HG02870 (cell line): ENCODE measurements at regions not wholly inside any gene's neighbourhood (a gene's known extent, or its start where the extent isn't known, plus 50 kb on each side); places are given as distances from the start of the nearest gene placed in this dataset.

Experiments
- ATAC-seq: cut with Tn5 transposase; IDR thresholded peaks from one replicate; pipeline ENCODE4 v1.9.1; 2021; ENCODE audit warnings: mild to moderate bottlenecking, moderate library complexity; ENCODE audit not compliant: unreplicated experiment

- ATAC-seq: no peak
Measured at GRCh38 chr7:79732535-79732934, 279.1 kb upstream of the MAGI2 start.

GRCh38 chr7:79730971-79731370, 277.5 kb upstream of the MAGI2 start:
- ATAC-seq: no peak

DNA sequence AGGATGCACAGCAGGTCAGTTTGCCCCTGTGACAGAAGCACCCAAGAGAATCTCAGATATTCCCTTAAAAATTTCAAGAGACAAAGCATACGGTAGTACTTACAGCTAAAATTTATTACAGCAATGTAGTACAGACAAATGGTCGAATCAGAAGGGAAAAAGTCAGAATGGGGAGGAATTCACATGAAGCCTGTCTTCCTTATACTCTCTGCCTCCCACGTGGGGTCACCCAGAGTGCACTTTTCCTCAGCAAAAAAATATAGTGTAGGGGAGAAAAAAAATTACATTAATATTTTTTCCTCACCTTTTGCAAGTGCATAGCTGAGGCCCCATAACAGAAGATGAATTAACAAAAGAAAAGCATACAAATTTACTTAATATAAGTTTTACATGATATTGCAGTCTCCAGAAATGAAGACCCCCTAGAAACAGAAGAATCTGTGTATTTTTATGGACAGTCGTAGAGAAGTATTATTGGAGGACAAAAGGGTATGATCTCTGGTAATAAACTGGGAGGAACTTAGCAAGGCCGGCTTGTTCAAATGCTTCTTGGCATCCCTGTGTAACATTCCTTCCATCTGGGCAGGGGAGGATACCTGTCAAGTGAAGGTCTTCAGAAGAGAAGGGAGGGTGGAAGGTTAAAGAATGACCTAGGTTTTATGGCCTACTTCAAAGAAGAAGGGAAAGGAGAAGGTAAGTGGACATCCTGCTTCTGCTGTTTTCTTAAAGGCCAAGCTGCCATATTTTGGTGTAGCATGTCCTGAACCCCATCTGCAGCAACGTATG, 270.6 kb upstream of the MAGI2 start:
- ATAC-seq: no peak

DNA sequence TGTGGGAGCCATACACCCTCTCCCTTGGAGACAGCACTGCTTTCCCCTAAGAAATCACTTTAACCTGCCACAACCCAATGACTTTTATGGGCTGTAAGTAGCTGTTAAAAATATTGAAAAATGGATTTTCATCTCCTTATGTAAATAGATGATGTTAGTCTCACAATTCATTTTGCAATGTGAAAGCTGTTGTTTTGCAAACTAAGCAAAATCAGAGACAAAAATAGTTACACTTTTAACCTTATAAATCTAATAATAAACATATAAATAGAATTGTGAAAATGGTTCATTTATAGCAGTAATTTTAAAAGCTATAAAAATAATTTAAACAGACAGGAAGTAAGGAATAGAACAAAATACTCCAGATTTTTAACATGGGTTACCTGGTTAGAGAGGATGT, 268.8 kb upstream of the MAGI2 start:
- ATAC-seq: no peak

DNA sequence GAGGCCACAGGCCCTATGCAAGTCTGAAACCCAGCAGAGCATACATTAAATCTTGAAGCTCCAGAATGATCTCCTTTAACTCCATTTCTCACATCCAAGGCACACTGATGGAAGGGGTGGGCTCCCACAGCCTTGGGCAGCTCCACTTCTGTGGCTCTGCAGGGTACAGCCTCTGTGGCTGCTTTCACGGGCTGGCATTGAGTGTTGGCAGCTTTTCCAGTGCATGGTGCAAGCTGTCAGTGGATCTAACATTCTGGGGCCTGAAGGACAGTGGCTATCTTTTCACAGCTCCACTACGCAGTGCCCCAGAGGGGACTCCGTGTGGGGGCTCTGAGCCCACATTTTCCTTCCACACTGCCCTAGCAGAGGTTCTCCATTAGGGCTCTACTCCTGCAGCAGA, 265.7 kb upstream of the MAGI2 start:
- ATAC-seq: no peak

GRCh38 chr7:79716329-79716728, 262.9 kb upstream of the MAGI2 start:
- ATAC-seq: no peak

DNA sequence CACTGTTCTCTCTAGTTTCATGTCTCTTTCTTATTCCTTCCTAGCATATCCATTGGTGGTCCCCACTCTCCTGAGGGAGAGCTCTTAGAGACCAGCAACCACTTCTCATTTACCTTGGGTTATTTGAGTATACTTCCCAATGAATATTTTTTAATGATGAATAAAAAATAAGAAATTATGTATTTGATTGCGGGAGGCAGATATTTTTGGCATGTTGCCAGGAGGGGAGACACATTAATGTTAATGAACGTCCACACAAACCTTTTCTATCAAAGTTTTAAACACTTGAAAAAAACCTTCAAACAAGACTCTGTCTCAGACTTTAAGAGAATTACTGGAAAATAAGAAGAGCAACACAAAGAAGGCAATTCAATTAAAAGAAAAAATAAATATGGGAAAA, 260.6 kb upstream of the MAGI2 start:
- no peak for ATAC-seq

GRCh38 chr7:79713276-79713675, 259.8 kb upstream of the MAGI2 start:
- no peak for ATAC-seq

DNA sequence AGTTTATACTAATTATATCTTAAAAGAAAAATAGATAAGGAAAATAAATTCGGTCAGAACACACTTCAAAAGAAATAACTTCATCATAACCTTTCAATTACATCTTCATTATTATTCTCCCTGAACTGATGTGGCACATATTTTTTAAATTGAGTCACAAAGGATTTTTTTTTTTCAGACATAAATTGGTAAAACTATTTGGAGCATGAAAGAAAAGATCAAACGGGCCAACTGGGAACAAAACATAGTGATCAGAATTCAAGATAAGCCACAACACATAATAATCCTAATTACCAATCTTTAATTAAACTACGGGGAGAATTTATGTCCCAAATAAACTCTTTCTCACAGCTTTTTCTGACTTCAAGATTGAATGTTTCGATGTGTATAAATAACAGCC, 258.2 kb upstream of the MAGI2 start:
- no peak for ATAC-seq

DNA sequence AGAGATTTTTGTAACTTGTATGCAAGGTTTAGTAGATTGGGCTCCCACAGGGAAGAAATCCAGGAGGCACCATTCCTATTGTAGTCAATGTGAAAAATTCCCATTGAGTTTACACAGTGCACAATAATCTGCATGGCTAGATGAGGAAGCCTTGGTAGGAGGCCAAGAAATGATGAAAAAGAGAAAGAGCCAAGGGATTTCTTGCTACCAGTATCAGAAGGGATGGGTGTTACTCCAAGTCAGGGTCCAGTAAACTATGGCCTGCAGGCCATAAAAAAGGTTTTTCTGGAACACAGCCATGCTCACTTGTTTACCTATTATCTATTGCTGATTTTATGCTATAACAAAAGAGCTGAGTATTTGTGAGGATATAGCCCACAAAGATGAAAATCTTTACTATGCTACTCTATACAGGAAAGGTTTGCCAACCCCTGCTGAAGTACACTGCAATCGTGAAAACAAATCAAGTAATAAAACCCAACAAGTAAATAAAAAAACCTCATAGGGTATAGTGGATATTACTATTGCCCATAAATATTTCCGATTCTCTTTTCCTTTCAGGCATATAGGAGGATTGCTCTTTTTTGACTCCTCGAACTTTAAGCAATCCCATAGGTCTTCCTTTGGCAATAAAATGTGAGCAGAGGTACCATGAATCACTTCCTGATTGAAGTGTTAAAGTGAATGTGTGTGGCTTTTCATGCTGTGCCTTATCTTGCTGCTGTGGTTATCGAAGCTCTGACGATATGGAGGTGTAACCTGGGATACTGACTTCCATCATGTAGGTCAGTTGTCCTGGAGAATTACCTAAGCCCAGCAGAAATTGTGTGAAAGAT, 256.3 kb upstream of the MAGI2 start:
- ATAC-seq: no peak

GRCh38 chr7:79702116-79702515, 248.6 kb upstream of the MAGI2 start:
- no peak for ATAC-seq

GRCh38 chr7:79692015-79692414, 238.5 kb upstream of the MAGI2 start:
- ATAC-seq: no peak

DNA sequence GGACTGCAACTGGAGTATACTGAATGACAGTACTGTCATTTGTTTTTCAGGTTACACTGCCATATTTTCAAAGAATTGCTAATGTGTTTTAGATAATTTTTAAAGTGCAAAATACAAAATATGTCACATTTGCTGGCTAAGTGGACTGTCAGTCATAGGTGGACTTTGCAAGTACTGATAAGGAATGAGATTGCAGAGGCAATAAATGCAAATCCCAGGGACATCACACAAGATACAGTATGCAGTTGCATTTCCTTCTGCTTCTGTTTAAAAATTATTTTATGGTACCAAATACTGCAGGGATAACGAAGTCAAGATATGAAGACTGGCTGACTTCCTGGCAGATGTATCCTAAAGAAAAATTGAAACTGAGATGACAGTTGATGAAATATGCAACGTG, 237.6 kb upstream of the MAGI2 start:
- no peak for ATAC-seq

DNA sequence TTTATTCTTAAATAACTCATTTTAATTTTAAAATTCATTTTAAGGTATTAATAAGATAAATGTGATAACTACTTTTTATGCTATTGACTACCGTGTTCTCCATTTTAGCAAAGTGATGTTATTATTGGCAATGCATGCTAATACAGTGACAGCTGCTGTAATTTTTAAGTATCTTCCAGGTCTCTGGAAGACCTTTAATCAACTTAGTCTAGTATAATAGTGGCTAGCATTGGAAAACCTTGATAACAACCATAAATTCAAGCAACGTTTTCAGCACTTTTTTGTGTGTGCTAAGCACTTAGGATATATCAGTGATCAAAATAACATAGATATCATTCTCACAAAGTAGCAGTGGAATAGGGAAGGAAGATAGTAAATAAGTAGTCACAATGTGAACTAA, 230.9 kb upstream of the MAGI2 start:
- no peak for ATAC-seq

GRCh38 chr7:79683916-79684315, 230.4 kb upstream of the MAGI2 start:
- ATAC-seq: no peak

GRCh38 chr7:79683185-79683890, 229.9 kb upstream of the MAGI2 start:
- no peak for ATAC-seq

DNA sequence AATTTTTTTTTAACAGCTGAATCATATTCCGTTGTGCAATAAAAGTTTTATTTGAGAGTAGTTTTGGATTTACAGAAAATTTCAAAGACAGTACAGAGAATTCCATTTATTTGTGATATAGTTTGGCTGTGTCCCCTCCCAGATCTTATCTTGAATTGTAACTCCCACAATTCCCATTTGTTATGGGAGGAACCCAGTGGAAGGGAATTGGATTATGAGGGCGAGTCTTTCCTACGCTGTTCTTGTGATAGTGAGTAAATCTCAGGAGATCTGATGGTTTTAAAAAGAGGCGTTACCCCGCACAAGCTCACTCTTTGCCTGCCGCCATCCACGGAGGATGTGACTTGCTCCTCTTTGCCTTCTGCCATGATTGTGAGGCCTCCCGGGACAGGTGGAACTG, 228.0 kb upstream of the MAGI2 start:
- no peak for ATAC-seq

- no peak for ATAC-seq
Measured at GRCh38 chr7:79673969-79674368, 220.5 kb upstream of the MAGI2 start.

GRCh38 chr7:79673421-79673820, 220.0 kb upstream of the MAGI2 start:
- no peak for ATAC-seq

DNA sequence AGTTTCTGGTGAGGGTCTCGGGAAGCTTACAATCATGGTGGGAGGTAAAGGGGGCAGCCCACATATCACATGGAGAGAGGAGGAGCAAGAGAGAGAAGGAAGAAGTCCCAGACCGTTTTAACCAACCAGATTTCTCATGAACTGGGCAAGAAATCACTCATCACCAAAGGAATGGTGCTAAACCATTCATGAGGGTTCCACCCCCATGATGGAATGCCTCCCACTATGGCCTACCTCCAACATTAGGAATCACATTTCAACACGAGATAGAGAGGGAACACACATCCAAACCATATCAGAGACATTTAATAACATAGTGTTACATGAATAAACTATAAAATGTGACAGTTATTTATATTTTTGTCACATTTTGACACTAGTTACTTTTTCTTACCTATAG, 214.8 kb upstream of the MAGI2 start:
- ATAC-seq: no peak

- ATAC-seq: no peak
Measured at GRCh38 chr7:79666472-79666871, 213.0 kb upstream of the MAGI2 start.
